H9 (cell line): ENCODE measurements at regions not wholly inside any gene's neighbourhood (a gene's known extent, or its start where the extent isn't known, plus 50 kb on each side); places are given as distances from the start of the nearest gene placed in this dataset.

ENCODE experiments used
- DNase-seq: peaks from one replicate; pipeline ENCODE4 v3.0.0-alpha.2; 2017
- H2AFZ ChIP-seq: one replicate; pipeline ENCODE4 v1.6.1; 2013; ENCODE audit warnings: mild to moderate bottlenecking, low read length, control low read depth, moderate library complexity
- H2AK5ac ChIP-seq: 2 replicates; pipeline ENCODE4 v1.6.1; 2013; ENCODE audit warnings: low read length, control low read depth, mixed read lengths; ENCODE audit not compliant: insufficient read length
- H2BK120ac ChIP-seq: one replicate; pipeline ENCODE4 v1.6.1; 2013; ENCODE audit warnings: low read depth, mild to moderate bottlenecking, low read length, control low read depth, inconsistent platforms; ENCODE audit not compliant: poor library complexity, severe bottlenecking
- H2BK12ac ChIP-seq: 2 replicates; pipeline ENCODE4 v1.6.1; 2013; ENCODE audit warnings: low read length, control low read depth, mixed read lengths, low read depth; ENCODE audit not compliant: insufficient read length
- H2BK15ac ChIP-seq: 2 replicates; pipeline ENCODE4 v1.6.1; 2013; ENCODE audit warnings: low read depth, low read length, control low read depth
- H2BK20ac ChIP-seq: one replicate; pipeline ENCODE4 v1.6.1; 2013; ENCODE audit warnings: low read depth, mild to moderate bottlenecking, low read length, control low read depth, inconsistent platforms; ENCODE audit not compliant: poor library complexity, severe bottlenecking
- H2BK5ac ChIP-seq: 2 replicates; pipeline ENCODE4 v1.6.1; 2013; ENCODE audit warnings: low read length, control low read depth, mixed read lengths; ENCODE audit not compliant: insufficient read length
- H3K14ac ChIP-seq: 2 replicates; pipeline ENCODE4 v1.6.1; 2013; ENCODE audit warnings: low read length, control low read depth; ENCODE audit not compliant: insufficient read depth
- H3K18ac ChIP-seq: 2 replicates; pipeline ENCODE4 v1.6.1; 2013; ENCODE audit warnings: low read depth, mild to moderate bottlenecking, mixed read lengths, low read length, control low read depth; ENCODE audit not compliant: insufficient read length
- H3K23ac ChIP-seq: 2 replicates; pipeline ENCODE4 v1.6.1; 2013; ENCODE audit warnings: low read length, control low read depth, mixed read lengths, low read depth; ENCODE audit not compliant: insufficient read length
- H3K23me2 ChIP-seq: 2 replicates; pipeline ENCODE4 v1.6.1; 2013; ENCODE audit warnings: low read depth, mild to moderate bottlenecking, mixed read lengths, low read length, control low read depth; ENCODE audit not compliant: insufficient read length, poor library complexity, severe bottlenecking
- H3K27ac ChIP-seq: 2 replicates; pipeline ENCODE4 v1.5.1; 2013; ENCODE audit warnings: low read length, control low read depth, mixed read lengths, low read depth; ENCODE audit not compliant: insufficient read length
- H3K27me3 ChIP-seq: 2 replicates; pipeline ENCODE4 v1.6.1; 2013; ENCODE audit warnings: low read length, control low read depth, inconsistent platforms; ENCODE audit not compliant: insufficient read depth
- H3K4ac ChIP-seq: 2 replicates; pipeline ENCODE4 v1.6.1; 2013; ENCODE audit warnings: low read depth, mild to moderate bottlenecking, control low read depth, inconsistent platforms, low read length, moderate library complexity
- H3K4me1 ChIP-seq: 2 replicates; pipeline ENCODE4 v1.6.1; 2013; ENCODE audit warnings: low read length, control low read depth, inconsistent platforms; ENCODE audit not compliant: insufficient read depth
- H3K4me2 ChIP-seq: 2 replicates; pipeline ENCODE4 v1.6.1; 2013; ENCODE audit warnings: low read length, control low read depth, mixed read lengths; ENCODE audit not compliant: insufficient read length, insufficient read depth
- H3K56ac ChIP-seq: 2 replicates; pipeline ENCODE4 v1.6.1; 2013; ENCODE audit warnings: low read depth, mild to moderate bottlenecking, mixed read lengths, low read length, control low read depth; ENCODE audit not compliant: insufficient read length
- H3K79me1 ChIP-seq: 2 replicates; pipeline ENCODE4 v1.6.1; 2013; ENCODE audit warnings: low read depth, mild to moderate bottlenecking, moderate library complexity, low read length, control low read depth, inconsistent platforms; ENCODE audit not compliant: insufficient read depth, poor library complexity, severe bottlenecking
- H3K79me2 ChIP-seq: 2 replicates; pipeline ENCODE4 v1.6.1; 2013; ENCODE audit warnings: low read length, control low read depth, inconsistent platforms; ENCODE audit not compliant: insufficient read depth
- H3K9ac ChIP-seq: 2 replicates; pipeline ENCODE4 v1.6.1; 2013; ENCODE audit warnings: low read length, control low read depth, mixed read lengths; ENCODE audit not compliant: insufficient read length; ENCODE audit errors: extremely low read depth
- H3K9me3 ChIP-seq: one replicate; pipeline ENCODE4 v1.6.1; 2013; ENCODE audit warnings: low read depth, low read length, inconsistent platforms; ENCODE audit not compliant: control insufficient read depth
- H3T11ph ChIP-seq: one replicate; pipeline ENCODE4 v1.6.1; 2013; ENCODE audit warnings: mild to moderate bottlenecking, low read length, control low read depth, inconsistent platforms
- H4K20me1 ChIP-seq: one replicate; pipeline ENCODE4 v1.6.1; 2013; ENCODE audit not compliant: control insufficient read depth, insufficient read length, insufficient read depth
- H4K5ac ChIP-seq: 2 replicates; pipeline ENCODE4 v1.6.1; 2013; ENCODE audit warnings: low read depth, mild to moderate bottlenecking, mixed read lengths, low read length, control low read depth; ENCODE audit not compliant: insufficient read length
- H4K8ac ChIP-seq: replicated peaks from 2 replicates; pipeline ENCODE4 v1.6.1; 2013; ENCODE audit warnings: low read length, control low read depth, mixed read lengths, low read depth; ENCODE audit not compliant: insufficient read length
- H4K91ac ChIP-seq: 2 replicates; pipeline ENCODE4 v1.6.1; 2013; ENCODE audit warnings: low read depth, mild to moderate bottlenecking, moderate library complexity, mixed read lengths, low read length, control low read depth; ENCODE audit not compliant: insufficient read length
- H3K27ac Mint-ChIP-seq, 3 experiments: 2 replicates in 2 of 3; 3 replicates in 1 of 3; pipeline ENCODE4 v1.8.0; 2020 to 2021; ENCODE audit warnings: mixed read lengths in 3 of 3, mild to moderate bottlenecking in 1 of 3, moderate library complexity in 1 of 3
- H3K27me3 Mint-ChIP-seq: 2 replicates; pipeline ENCODE4 v1.8.0; 2021; ENCODE audit warnings: low read depth, mild to moderate bottlenecking, moderate library complexity, mixed read lengths
- H3K36me3 Mint-ChIP-seq, 3 experiments: 2 replicates in 2 of 3; 3 replicates in 1 of 3; pipeline ENCODE4 v1.8.0; 2020 to 2021; ENCODE audit warnings: low read depth in 3 of 3, mixed read lengths in 3 of 3; ENCODE audit not compliant: insufficient read depth in 1 of 3
- H3K4me1 Mint-ChIP-seq, 2 experiments: 2 replicates each; pipeline ENCODE4 v1.8.0; 2020; ENCODE audit warnings: mixed read lengths in 2 of 2
- H3K4me3 Mint-ChIP-seq, 2 experiments: 2 replicates in 1 of 2; 3 replicates in 1 of 2; pipeline ENCODE4 v1.8.0; 2020 to 2021; ENCODE audit warnings: mild to moderate bottlenecking in 2 of 2, mixed read lengths in 2 of 2, moderate library complexity in 1 of 2
- H3K9me3 Mint-ChIP-seq, 2 experiments: 2 replicates in 1 of 2; 3 replicates in 1 of 2; pipeline ENCODE4 v1.8.0; 2020; ENCODE audit warnings: mild to moderate bottlenecking in 2 of 2, mixed read lengths in 2 of 2, moderate library complexity in 1 of 2
- TF ChIP-seq, protein P1 (sequence below): fragments of 200-600 bp; sonication (generic); conservative IDR thresholded peaks from 3 replicates; pipeline ENCODE4 v1.8.0; 2021; ENCODE audit warnings: antibody characterized with exemption, mild to moderate bottlenecking

DNA sequence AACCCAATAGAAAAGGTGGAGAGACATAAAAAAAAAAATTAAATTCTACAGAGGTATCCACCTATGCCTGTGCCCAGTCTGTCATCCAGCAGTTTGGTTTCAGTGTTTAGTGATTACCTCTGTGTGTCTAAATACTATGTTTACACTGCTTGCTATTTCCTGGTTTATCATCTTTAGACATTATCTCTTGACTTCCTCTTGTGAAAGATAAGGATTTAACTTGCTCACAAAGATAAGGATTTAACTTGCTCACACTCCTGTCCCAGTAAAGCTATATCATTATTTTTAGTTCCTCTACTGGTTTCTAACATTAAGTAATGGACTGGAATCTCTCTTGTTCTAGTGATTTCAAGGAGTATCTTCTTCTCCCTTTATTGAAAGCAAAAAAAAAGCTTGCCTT is 53.9 kb upstream of the ZFR start:
- no peak for DNase-seq
- Histone ChIP-seq H2BK20ac (no peak overlapping the region), H2AFZ (no peak overlapping the region), H3K18ac (no peak overlapping the region), H3T11ph (no peak overlapping the region), H3K56ac (no peak overlapping the region), H3K4me2 (no peak overlapping the region), H3K14ac (no peak overlapping the region), H2BK120ac (no peak overlapping the region), H3K4me1 (peaks cover 4% of the 10 kb centered on the region), H2BK12ac (no peak overlapping the region), H2AK5ac (no peak overlapping the region), H4K5ac (no peak overlapping the region), H3K9me3 (no peaks in the 10 kb centered on the region), H3K23ac (no peak overlapping the region), H4K20me1 (no peaks in the 10 kb centered on the region), H3K79me1 (no peaks in the 10 kb centered on the region), H4K91ac (no peak overlapping the region), H3K79me2 (no peaks in the 10 kb centered on the region), H3K23me2 (peaks cover 2% of the 10 kb centered on the region), H3K27me3 (peaks cover 11% of the 10 kb centered on the region; the same call in 1 of the 2 replicates), H3K4ac (no peak overlapping the region), H2BK15ac (no peak overlapping the region), H3K27ac (no peak overlapping the region), H4K8ac (no peak overlapping the region), H3K9ac (no peak overlapping the region), H2BK5ac (no peak overlapping the region)
- Mint-ChIP-seq H3K36me3 (no peaks in the 10 kb centered on the region; a peak in 1 of 7 replicates), H3K27ac (no peak overlapping the region), H3K4me1 (peaks cover 29 to 33% of the 10 kb centered on the region in 2 experiments), H3K9me3 (no peaks in the 10 kb centered on the region; a peak in 1 of 5 replicates), H3K4me3 (no peak overlapping the region), H3K27me3 (peaks cover 73% of the 10 kb centered on the region)
- TF ChIP-seq, protein P1, sequence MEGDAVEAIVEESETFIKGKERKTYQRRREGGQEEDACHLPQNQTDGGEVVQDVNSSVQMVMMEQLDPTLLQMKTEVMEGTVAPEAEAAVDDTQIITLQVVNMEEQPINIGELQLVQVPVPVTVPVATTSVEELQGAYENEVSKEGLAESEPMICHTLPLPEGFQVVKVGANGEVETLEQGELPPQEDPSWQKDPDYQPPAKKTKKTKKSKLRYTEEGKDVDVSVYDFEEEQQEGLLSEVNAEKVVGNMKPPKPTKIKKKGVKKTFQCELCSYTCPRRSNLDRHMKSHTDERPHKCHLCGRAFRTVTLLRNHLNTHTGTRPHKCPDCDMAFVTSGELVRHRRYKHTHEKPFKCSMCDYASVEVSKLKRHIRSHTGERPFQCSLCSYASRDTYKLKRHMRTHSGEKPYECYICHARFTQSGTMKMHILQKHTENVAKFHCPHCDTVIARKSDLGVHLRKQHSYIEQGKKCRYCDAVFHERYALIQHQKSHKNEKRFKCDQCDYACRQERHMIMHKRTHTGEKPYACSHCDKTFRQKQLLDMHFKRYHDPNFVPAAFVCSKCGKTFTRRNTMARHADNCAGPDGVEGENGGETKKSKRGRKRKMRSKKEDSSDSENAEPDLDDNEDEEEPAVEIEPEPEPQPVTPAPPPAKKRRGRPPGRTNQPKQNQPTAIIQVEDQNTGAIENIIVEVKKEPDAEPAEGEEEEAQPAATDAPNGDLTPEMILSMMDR = no peak
